Keratinocyte (primary cell): ENCODE measurements at regions not wholly inside any gene's neighbourhood (a gene's known extent, or its start where the extent isn't known, plus 50 kb on each side); places are given as distances from the start of the nearest gene placed in this dataset.

Experiments used
- DNase-seq: peaks from one replicate; pipeline ENCODE4 v3.0.0-alpha.2; 2011; ENCODE audit warnings: low read depth, missing footprints, low spot score
- FAIRE-seq: peaks from 2 replicates; lab custom pipeline; 2011; peaks lifted over from hg19 to GRCh38; lab: Jason Lieb, UNC
- H2AFZ ChIP-seq: 2 replicates; pipeline ENCODE4 v1.6.0; 2012; ENCODE audit warnings: low read length, control low read depth, inconsistent platforms; ENCODE audit not compliant: control insufficient read depth
- H3K27ac ChIP-seq: 2 replicates; pipeline ENCODE4 v1.5.1; 2011; ENCODE audit warnings: low read length; ENCODE audit not compliant: control insufficient read depth, insufficient read depth
- H3K27me3 ChIP-seq: 3 replicates; pipeline ENCODE4 v1.6.0; 2011; ENCODE audit warnings: low read length; ENCODE audit not compliant: control insufficient read depth, insufficient read depth; ENCODE audit errors: extremely low read depth
- H3K36me3 ChIP-seq, 2 experiments: 2 replicates in 1 of 2; 3 replicates in 1 of 2; pipeline ENCODE4 v1.5.1; 2011; ENCODE audit warnings: low read length in 2 of 2, mild to moderate bottlenecking in 1 of 2; ENCODE audit not compliant: control insufficient read depth in 2 of 2, insufficient read depth in 2 of 2; ENCODE audit errors: extremely low read depth in 1 of 2
- H3K4me1 ChIP-seq: 3 replicates; pipeline ENCODE4 v1.5.1; 2011; ENCODE audit warnings: low read length; ENCODE audit not compliant: control insufficient read depth, insufficient read depth; ENCODE audit errors: extremely low read depth
- H3K4me2 ChIP-seq: 3 replicates; pipeline ENCODE4 v1.6.0; 2011; ENCODE audit warnings: low read depth, low read length; ENCODE audit not compliant: control insufficient read depth, insufficient read depth; ENCODE audit errors: extremely low read depth
- H3K4me3 ChIP-seq, 3 experiments: fragments of 200-600 bp in 1 of 3; sonication (generic) in 1 of 3; 2 replicates in 2 of 3; 3 replicates in 1 of 3; pipeline ENCODE4 v1.5.1; 2011 to 2016; ENCODE audit warnings: low read length in 3 of 3, mild to moderate bottlenecking in 3 of 3, control low read depth in 2 of 3, inconsistent platforms in 1 of 3, low read depth in 1 of 3, mixed read lengths in 1 of 3, mixed run types in 1 of 3, moderate library complexity in 1 of 3; ENCODE audit not compliant: control insufficient read depth in 2 of 3, insufficient read depth in 2 of 3; ENCODE audit errors: extremely low read depth in 1 of 3
- H3K79me2 ChIP-seq: 2 replicates; pipeline ENCODE4 v1.6.0; 2012; ENCODE audit warnings: low read length; ENCODE audit not compliant: control insufficient read depth, insufficient read depth
- H3K9ac ChIP-seq: 3 replicates; pipeline ENCODE4 v1.6.0; 2011; ENCODE audit warnings: low read length; ENCODE audit not compliant: control insufficient read depth, insufficient read depth; ENCODE audit errors: extremely low read depth
- H3K9me1 ChIP-seq: 3 replicates; pipeline ENCODE4 v1.6.0; 2011; ENCODE audit warnings: low read length; ENCODE audit not compliant: control insufficient read depth, insufficient read depth; ENCODE audit errors: extremely low read depth
- H3K9me3 ChIP-seq: 2 replicates; pipeline ENCODE4 v1.5.1; 2012; ENCODE audit warnings: low read depth, low read length; ENCODE audit not compliant: control insufficient read depth
- H4K20me1 ChIP-seq: 3 replicates; pipeline ENCODE4 v1.6.0; 2011; ENCODE audit warnings: low read length; ENCODE audit not compliant: control insufficient read depth, insufficient read depth; ENCODE audit errors: extremely low read depth
- EZH2 ChIP-seq: IDR thresholded peaks from one replicate; pipeline ENCODE4 v1.6.1; 2012; ENCODE audit warnings: inconsistent platforms, mild to moderate bottlenecking, low read length, moderate library complexity
- dilution Hi-C: fragments of 300-500 bp; cut with MboI; formaldehyde crosslinking; loops from one replicate; pipeline ENCODE4 v1.7.0; 2020; ENCODE audit warnings: low sequenced_read_pairs; ENCODE audit not compliant: extremely low pct_ligation_motif_present
- TF ChIP-seq, protein P1 (sequence below), 3 experiments: IDR thresholded peaks in 1 of 3; conservative IDR thresholded peaks in 1 of 3; optimal IDR thresholded peaks in 1 of 3; 2 replicates in 2 of 3; 3 replicates in 1 of 3; pipeline versions ENCODE3 to v1.5.1; 2011; ENCODE audit warnings: low read length in 3 of 3, mild to moderate bottlenecking in 3 of 3, moderate library complexity in 2 of 3, control low read depth in 1 of 3, inconsistent platforms in 1 of 3; ENCODE audit not compliant: insufficient read depth in 2 of 3; ENCODE audit errors: extremely low read depth in 1 of 3

DNA sequence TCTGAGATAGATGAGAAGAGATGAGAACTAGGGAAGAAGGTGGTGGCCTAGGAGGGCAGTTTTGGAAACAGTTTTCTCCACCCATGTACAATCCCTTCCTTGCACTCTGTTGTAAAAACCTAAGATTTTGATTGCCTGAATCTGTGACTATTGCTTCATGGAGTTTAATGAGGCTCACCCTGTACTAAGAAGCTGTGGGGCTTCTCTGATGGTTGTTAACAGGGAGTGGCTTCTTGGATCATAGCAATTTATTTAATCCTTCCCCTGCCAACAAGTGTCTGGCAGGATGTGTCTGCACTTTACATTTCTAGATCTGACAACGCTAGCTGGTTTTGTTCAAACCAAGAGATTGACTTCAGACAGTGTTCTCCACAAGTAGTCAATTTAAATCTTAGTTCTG is 74.7 kb upstream of the C5orf46 start:
- Histone ChIP-seq H2AFZ (no peak overlapping the region), H3K4me1 (peaks cover 4% of the 10 kb centered on the region), H3K27me3 (no peaks in the 10 kb centered on the region), H3K9ac (no peak overlapping the region), H3K9me3 (no peaks in the 10 kb centered on the region), H3K27ac (no peak overlapping the region), H4K20me1 (no peaks in the 10 kb centered on the region), H3K79me2 (no peaks in the 10 kb centered on the region), H3K4me3 (no peak overlapping the region), H3K36me3 (no peaks in the 10 kb centered on the region), H3K9me1 (no peaks in the 10 kb centered on the region), H3K4me2 (no peak overlapping the region)
- TF ChIP-seq, protein P1, sequence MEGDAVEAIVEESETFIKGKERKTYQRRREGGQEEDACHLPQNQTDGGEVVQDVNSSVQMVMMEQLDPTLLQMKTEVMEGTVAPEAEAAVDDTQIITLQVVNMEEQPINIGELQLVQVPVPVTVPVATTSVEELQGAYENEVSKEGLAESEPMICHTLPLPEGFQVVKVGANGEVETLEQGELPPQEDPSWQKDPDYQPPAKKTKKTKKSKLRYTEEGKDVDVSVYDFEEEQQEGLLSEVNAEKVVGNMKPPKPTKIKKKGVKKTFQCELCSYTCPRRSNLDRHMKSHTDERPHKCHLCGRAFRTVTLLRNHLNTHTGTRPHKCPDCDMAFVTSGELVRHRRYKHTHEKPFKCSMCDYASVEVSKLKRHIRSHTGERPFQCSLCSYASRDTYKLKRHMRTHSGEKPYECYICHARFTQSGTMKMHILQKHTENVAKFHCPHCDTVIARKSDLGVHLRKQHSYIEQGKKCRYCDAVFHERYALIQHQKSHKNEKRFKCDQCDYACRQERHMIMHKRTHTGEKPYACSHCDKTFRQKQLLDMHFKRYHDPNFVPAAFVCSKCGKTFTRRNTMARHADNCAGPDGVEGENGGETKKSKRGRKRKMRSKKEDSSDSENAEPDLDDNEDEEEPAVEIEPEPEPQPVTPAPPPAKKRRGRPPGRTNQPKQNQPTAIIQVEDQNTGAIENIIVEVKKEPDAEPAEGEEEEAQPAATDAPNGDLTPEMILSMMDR (optimal IDR thresholded peaks at IDR 0.05 in 1 of 3, IDR thresholded peaks at IDR 0.05 in 1 of 3, conservative IDR thresholded peaks at IDR 0.05 in 1 of 3; ENCODE audit: extremely low read depth in 1 of 3, insufficient read depth in 2 of 3, low read length in 3 of 3): no peak
- no peak for TF ChIP-seq EZH2
- dilution Hi-C loops: no loop called here
- FAIRE-seq (no peak), DNase-seq (no peak)

DNA sequence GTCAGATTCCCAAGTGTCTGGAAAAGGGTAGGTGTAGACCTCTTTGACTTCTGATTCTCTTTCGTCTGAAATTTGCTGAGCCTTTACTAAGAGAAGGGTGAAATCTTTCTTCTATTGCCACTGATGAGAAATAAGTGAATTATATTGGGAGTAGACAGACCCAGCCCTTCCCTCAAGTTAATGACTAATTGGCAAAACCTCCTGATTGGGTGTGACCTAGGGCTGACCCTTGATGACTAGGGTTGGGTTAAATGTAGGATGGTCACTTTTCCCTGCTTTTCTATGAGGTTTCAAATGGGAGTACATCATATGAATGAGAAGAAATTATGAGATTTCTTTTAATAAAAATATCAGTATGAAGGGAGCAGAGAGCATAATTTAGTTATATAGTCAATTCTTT is 73.4 kb upstream of the C5orf46 start:
- TF ChIP-seq, protein P1 (optimal IDR thresholded peaks at IDR 0.05 in 1 of 3, IDR thresholded peaks at IDR 0.05 in 1 of 3, conservative IDR thresholded peaks at IDR 0.05 in 1 of 3; ENCODE audit: extremely low read depth in 1 of 3, insufficient read depth in 2 of 3, low read length in 3 of 3): no peak
- TF ChIP-seq EZH2: no peak
- FAIRE-seq (no peak), DNase-seq (no peak)
- Histone ChIP-seq H3K9me3 (no peaks in the 10 kb centered on the region), H2AFZ (peak overlapping the region; percentile 35), H3K9me1 (no peaks in the 10 kb centered on the region), H3K27ac (no peak overlapping the region), H3K4me3 (no peak overlapping the region), H3K36me3 (no peaks in the 10 kb centered on the region), H3K79me2 (no peaks in the 10 kb centered on the region), H3K4me2 (peak overlapping the region; percentile 30), H3K27me3 (no peaks in the 10 kb centered on the region), H3K9ac (no peak overlapping the region), H3K4me1 (peaks cover 4% of the 10 kb centered on the region), H4K20me1 (no peaks in the 10 kb centered on the region)
- dilution Hi-C loops: no loop called here
